HG03571 (cell line): ENCODE measurements at regions not wholly inside any gene's neighbourhood (a gene's known extent, or its start where the extent isn't known, plus 50 kb on each side); places are given as distances from the start of the nearest gene placed in this dataset.

ENCODE experiments used
- ATAC-seq: cut with Tn5 transposase; IDR thresholded peaks from one replicate; pipeline ENCODE4 v1.9.1; 2021; ENCODE audit not compliant: unreplicated experiment

DNA sequence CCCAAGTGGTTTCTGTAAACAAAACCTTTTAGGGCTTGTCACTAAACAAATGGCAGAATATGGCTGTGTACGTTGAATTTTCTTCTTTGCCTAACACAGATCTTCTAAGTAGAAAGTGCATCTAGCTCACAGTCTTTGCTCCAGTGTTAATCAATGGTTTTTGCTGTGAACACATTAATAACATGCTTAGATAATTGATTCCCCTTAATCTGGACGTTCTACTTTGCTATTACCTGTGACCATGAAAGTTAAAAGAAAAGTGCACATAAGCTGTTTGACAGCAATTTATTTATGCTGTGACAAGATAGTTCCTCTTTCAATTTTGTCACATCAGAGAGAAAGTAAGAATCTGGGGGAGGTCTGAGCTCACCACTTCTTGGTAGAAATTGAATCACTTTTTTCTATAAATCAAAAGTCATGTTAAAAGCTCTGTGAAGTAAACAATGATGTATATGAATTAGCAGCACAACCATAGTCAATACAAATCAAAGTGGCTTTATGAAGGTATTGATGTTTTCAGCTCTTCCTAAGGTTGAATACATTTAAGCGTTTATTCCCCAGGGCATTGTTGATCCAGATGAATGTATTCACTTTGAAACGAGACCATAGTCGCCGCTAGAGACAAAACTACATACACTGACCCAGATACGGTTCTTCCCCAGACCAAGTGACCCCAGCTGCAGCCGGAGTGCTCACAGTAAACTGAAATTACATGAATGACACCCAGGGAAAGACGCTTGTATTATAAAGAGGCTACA is 174.6 kb upstream of the ZNF608 start:
- peak; percentile 85 for ATAC-seq

DNA sequence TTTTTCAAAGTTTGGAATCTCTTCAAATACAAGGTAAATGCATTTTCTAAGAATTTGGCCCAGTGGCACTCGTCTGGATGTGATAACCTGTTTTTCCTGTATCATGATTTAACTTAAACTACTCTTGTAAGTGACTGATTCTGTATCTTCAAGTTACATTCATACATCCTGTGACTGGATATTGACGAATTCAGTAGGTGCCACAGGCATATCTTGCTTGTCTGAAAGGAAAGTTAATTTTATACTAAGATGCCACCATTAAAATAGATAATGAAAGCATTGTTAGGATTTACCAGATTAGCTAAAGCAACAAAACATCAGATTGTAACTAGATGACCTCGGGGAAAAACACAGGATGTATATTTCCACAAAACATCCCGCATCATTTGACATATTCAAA is 175.3 kb upstream of the ZNF608 start:
- ATAC-seq: peak; percentile 14

DNA sequence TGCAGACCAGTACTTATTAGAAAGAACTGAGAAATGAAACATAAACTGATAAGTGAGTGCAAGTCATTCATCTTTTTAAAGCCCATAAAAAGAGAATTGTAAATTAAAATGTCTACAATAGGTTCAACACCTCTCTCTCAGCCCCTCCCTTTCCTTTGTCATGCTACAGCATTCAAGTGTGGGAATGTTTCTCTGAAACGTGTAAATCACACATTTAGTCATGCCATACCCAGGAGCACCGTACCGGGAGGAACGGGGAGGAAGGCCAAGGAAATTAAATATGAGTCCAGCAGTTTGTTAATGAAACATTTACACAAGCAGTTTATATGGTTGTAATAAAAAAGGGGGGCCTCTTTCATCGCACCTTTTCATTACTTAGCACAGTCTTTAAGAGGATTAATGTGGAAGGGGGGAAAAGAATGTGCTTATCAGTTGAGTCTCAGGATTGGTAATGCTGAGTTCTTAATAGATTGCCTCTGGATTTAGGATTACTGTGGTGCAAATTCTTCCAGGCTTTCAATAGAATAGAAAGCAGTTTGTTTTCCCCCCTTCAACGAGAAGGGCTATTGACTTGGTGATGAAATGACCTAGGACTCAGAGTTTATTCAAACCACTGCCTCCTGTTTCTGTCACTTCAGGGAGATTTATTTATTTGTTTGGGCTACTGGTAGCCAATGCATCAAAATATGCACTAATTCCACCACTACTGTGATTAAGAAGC is 176.0 kb upstream of the ZNF608 start:
- no peak for ATAC-seq

DNA sequence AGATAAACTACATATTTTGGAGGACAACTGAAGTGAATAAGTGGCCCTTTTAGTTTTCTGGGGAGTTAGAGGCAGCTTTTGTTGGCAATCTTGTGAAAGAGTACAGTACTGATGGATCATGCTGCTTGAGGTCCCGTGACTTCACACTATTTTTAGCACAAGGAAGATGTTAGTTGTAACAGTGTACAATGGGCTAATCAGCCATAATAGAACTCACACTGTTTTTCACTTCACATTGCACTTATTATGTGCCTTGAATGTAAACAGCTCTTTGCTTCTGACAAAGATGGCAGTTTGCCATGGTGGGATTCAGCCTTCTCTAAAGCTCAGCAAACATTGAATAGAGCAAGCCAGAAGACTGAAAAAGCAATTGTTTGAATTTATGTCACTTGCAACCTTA is 176.7 kb upstream of the ZNF608 start:
- ATAC-seq: no peak

DNA sequence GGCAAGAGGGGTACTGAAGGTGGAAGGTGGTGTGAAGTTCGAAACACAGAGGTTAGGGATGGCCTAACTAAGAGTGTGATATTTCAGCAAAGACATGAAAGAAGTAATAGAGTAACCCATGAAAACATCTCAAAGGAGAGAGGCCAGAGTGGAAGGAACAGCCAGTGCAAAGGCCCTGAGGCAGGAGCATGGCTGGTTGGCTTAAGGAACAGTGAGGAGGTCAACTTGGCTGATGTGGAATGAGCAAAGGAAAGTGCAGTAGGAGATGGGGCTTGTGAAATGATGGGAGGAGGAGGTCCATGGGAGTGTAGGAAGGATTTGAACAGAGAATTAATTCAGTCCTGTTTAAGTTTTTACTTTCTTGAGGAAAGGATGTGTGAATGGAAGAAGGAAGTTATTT is 178.3 kb upstream of the ZNF608 start:
- no peak for ATAC-seq

DNA sequence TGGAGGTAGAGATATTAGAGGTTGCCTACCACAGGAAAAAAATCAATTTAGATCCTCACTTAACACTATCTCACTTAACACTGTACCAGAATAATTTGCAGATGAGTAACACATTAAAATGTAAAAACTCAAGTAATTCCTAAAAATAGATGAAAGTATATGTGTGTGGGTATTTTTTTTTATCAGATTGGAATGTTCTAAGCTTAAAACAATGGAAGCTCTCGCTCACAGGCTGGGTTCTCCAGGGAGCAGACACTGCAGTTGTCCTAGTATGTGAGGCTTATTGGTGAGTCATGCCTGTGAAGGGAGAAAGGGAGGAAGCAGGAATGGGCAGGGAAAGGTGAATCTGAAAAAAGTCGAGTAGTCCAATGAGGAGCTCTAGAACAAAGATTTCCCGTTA is 181.3 kb upstream of the ZNF608 start:
- ATAC-seq: no peak

DNA sequence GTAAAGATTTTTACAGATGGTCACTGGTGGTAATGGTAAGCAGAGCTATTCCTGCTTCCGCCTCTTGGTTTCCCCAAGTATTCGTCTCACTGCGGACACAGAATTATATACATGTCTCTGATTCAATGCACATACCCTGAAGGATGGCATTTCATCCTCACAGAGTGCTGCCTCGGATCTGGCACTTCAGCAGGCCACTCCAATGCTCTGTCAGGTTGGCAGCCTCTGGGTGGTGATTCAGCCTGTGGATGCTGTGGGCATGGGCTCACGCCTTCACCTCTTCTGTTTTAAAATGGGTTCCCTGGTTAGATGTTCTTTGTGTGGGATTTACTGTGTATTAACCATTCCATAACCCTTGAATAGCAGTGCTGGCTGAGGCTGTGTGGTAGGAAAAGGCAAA is 182.6 kb upstream of the ZNF608 start:
- no peak for ATAC-seq

DNA sequence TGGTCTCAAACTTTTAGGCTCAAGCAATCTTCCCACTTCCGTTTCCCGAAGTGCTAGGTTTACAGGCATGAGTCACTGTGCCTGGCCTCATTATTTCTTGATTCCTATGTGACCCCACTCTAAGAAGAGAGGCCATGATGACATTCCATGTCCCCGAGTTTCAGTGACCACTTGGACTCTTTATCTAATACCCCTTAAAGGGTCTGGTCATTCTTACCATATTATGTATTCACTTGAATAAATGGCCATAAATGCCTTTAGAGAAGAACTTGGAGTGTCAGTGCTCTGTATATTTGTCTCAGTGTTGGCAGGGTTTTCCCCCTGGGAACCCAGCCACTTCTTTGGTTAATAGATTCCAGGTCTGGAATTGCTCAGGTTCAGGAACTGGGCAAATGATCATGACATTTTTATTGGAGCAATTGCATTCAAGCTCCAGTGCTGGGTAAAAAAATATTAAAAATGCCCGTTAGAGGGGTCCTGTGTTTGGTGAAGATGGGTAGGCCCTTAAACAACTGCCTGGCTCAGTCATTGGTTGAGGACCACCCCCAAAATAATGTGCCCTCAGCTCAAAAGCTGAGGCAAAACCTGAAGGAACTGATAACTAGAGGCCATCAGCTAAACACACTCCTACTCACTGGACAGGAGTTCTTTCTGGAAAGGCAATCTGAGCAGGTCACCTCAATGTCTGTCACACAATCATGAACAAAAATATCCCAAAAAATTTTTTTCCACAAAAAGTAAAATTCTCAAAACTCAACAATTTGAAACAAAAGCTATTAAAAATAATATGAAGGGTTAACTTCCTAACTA is 186.6 kb upstream of the ZNF608 start:
- ATAC-seq: no peak

DNA sequence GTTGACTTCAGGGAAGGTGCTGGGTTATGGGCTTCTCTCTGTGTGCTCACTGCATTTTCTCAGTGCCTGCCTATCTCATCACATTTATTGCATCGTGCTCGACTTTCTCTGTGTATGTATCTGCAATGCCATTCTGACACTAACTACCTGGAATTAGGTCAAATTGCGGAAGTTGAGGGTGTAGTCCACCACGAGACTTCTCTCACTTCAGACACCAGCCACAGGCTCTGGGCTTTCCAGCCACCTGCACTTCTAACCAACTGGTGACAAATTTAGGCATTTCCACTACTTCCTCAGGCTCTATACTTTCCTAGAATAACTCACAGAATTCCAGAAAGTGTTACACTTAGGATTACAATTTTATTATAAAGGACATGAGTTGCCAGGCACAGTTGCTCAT is 188.6 kb upstream of the ZNF608 start:
- ATAC-seq: peak; percentile 76

DNA sequence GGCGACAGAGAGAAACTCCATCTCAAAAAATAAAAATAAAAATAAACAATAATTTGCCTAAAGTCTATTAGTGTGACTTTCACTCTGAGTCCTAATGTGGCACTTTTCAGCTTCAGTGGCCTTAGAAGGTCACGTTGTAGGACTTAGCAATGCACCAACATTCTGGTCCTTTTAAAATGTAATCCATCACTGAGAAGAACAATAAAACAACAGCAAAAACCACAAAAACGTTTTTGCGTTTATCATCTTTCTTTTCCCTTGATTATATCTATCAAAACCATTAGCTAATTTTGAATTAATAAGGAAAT is 190.1 kb upstream of the ZNF608 start:
- peak; percentile 56 for ATAC-seq

DNA sequence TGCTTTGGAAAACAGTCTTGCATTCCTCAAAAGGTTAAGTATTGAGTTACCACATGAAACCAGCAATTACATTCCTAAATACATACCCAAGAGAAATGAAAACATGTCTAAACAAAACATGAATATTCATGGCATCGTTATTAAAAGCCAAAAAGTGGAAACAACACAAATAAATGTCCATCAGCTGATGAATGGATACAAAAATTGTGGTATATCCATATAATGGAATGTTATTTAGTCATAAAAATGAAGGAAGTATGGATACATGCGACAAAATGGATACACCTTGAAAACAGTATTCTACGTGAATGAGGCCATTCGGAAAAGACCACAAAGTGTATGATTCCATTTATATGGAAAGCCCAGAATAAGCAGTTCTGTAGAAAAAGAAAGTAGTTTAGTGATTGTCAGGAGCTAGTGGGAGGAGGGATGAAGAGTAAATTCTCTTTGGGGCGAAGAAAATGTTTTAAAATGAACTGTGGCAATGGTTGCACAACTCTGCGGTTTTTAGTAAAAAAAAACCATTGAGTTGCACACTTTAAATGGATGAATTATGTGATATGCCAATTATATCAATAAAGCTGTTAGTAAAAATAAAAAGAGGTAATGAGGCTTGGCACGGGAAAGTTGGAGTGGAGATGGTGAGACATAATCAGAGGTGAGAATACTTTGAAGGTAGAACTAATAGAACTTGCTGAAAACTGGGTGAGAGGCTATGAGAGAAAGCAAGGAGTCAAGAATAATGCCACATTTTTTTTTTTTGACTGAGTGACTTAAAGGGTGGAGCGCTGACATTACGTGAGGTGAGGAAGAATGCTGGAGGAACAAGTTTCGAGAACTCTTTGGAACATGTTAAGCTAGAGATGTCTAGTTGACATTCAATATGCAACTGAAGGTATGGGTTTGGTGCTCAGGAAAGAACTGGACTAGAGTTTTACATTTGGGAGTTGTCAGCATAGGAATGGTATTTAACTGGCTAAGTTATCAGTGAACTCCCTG is 194.9 kb upstream of the ZNF608 start:
- no peak for ATAC-seq

DNA sequence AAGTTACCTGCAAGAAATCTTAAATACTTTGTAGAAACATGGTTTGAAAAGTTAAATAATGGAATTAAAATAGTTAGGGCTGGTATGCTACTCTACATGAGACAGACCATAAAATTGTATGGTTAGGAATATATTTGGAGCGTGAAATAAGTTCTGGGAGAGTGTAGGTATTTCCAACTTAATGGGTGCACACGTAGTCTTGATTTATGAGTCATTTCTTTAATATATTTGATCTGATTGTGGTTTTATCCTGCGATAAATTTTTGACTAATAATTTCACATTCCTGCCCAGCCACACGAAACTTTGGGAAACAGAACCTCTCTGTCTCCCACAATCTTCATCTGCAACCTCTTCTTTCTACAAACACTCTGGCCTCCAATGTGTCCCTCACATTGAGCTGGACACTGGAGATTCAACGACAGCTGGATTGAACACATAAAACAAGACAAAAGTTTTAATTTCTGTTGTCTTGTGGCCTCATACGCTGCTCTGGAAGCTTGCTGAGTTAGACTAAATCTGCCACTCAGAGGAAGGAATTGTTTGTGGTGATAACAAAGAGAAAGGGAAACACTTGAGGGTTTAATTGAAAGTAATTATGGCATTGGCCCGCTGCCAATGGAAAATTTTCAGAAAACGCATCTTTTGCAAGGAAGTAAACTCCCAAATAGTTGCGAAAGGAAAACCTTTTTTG is 201.8 kb upstream of the ZNF608 start:
- no peak for ATAC-seq

DNA sequence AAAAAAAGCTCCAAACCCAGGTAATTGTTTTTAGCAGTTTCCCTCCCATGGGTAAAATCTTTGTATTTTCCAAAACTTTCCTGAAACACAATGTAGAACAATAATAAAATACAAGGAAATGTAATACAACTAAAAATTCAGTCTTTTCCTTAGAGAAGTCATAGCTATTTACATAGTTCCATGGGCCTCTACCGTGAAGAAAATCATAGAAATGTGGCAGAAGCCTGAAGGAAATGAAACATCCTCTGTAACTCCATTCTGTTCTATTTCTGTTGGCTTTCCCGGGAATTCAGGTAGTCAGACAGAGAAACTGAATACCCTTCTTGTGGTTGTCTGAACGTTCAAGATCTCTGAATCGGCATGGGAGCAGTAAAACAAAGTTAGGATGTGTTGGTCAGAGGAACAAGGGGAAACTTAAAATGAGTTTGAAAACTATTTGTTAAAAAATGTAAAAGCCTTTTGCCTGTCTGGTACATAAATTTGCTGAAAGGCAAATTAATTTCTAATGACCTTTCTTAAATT is 202.4 kb upstream of the ZNF608 start:
- no peak for ATAC-seq

DNA sequence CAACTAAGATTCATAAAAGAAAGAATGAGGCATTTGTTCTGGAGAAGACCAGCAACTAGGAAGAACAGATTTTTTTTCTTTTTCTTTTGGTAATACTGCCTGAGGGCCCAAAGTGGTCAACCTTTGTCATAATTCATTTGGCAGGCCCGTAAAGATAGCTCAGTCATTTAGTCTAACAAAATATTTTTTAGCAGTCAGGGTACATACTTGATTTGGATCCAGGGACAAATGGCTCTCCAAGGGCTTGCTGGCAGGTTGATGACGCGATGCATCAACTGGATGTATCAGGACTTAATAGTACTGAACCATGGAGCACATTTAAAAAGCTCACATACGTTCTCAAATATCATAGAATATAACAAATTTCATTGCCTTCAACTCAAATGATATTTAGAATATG is 203.4 kb upstream of the ZNF608 start:
- ATAC-seq: no peak

DNA sequence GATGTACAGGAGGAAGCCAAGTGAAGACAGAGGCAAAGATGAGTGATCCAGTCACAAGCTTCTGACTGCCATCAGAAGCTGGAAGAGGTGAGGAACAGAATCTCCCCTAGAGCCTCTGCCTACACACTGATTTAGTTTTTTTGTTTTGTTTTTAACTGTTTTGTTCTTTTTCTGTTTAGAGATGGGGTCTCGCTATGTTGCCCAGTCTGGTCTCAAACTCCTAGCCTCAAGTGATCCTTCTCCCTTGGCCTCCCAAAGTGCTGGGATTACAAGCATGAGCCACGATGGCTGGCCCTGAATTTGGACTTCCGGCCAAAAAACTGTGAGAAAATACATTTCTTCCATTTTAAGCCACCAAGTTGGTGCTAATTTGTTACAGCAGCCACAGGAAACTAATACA is 204.7 kb upstream of the ZNF608 start:
- ATAC-seq: no peak

DNA sequence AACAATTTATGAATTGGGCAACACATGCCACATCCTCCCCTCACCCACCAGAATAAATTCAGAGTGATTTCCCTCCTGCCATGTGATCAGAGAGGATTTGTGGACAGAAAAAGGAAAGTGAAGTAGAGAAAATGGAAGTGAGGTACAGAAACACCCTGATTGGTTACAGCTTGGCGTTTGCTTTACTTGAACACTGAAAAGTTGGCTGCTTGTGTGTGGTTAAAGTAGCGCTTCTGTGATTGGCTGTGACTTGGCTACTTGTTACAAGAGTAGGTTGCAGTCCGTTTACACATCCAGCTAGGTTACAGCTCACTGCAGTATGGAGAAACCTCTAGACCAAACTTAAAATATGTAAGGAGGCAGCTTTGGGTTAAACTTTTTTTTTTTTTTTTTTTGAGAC is 205.2 kb upstream of the ZNF608 start:
- peak; percentile 71 for ATAC-seq

DNA sequence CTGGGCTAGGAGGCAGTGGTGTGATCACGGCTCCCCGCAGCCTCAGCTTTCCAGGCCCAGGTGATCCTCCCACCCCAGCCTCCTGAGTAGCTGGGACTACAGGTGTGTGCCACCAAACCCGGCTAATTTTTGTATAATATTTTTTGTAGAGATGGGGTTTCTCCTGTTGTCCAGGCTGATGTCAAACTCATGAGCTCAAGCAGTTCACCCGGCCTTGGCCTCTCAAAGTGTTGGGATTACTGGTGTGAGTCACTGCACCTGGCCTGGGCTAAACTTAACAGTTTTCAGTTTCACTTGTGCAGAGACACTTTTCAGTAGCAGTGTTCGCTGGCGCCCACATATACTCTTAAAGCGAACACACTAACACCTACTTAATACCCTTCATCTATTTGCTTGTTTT is 205.6 kb upstream of the ZNF608 start:
- peak; percentile 94 for ATAC-seq

DNA sequence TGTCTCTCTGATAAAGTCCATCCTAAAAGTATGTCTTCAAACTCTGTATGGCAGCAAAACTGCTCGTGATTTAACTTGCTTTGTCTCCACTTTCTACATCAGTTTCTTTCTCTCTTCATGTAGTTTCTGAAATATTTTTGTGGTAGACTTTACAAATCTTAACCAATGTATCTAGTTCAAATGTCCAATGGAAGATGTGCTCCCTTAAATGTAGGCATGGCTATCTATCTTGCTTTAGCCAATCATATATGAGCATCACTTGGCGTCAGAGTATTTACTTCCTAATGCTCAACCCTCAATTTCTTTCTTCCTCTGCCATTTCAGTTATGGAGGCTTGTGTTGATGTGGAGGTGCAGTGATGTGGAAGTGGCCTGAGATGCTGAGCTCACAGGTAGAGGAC is 206.1 kb upstream of the ZNF608 start:
- ATAC-seq: peak; percentile 53

DNA sequence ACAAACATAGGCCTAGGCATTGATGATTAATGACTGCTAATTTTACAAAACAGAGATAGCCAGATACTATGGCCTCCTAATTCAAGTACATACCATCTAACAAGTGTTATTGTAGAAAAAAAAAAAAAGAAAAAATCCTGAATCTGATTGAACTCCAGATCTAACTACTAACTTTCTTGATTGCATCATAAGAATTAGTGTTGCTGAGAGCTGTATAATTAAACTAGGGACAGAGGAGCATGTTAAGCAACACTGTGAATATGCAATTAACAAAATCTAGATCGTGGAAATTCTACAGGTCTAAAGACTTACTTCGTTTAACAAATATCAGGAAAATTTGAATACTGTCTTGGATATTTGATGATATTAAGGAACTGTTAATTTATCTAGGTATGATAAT is 208.3 kb upstream of the ZNF608 start:
- no peak for ATAC-seq

DNA sequence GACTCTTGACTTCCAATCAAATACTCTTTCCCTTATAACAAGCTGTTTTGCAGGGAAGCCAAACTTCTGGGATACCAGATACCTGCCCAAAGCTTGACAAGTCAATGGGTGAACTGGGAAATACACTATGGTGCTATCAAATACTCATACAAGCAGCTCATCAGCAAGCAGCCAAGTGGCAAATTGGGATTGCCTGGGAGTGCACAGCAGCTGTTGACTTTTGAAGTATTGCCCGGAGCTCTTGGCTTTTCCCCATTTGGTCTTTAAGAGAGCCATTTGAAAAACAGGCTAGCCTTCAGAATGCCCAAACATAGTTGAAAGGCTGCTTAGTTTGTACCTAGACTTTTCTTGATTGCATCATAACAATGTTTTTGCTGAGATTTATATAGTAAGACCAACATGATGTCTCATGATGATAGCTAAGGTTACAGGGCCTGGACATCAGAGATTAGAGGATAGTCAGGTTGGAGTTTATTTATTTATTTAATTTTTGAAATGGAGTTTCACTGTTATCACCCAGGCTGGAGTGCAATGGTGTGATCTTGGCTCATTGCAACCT is 210.1 kb upstream of the ZNF608 start:
- ATAC-seq: no peak
